Astrocyte of the spinal cord (primary cell): ENCODE measurements at regions not wholly inside any gene's neighbourhood (a gene's known extent, or its start where the extent isn't known, plus 50 kb on each side); places are given as distances from the start of the nearest gene placed in this dataset.

ENCODE experiments used
- DNase-seq: peaks from one replicate; pipeline ENCODE4 v3.0.0; 2011; ENCODE audit warnings: low read depth, low spot score
- H3K4me3 ChIP-seq: 2 replicates; pipeline ENCODE4 v1.5.1; 2011; ENCODE audit warnings: low read depth, mild to moderate bottlenecking, low read length, moderate library complexity
- CTCF ChIP-seq: IDR thresholded peaks from 2 replicates; pipeline ENCODE4 v1.5.1; 2012; ENCODE audit warnings: low read depth, mild to moderate bottlenecking, low read length, inconsistent platforms
- in situ Hi-C: cut with HindIII; loops from 2 replicates; pipeline ENCODE4 v1.10.0; 2017; ENCODE audit warnings: low sequenced_read_pairs

GRCh38 chr15:97319291-97319690, 641.2 kb upstream of the ARRDC4 start:
- no peak overlapping the region for H3K4me3 ChIP-seq
- no peak for TF ChIP-seq CTCF
- no peak for DNase-seq
- in situ Hi-C loops, result no loop called here

GRCh38 chr15:97346221-97346620, 614.3 kb upstream of the ARRDC4 start:
- DNase-seq, result no peak
- in situ Hi-C loops, result no loop called here
- no peak for TF ChIP-seq CTCF
- no peak overlapping the region for H3K4me3 ChIP-seq

- no peak for DNase-seq
- no peak for TF ChIP-seq CTCF
- in situ Hi-C loops, result no loop called here
- H3K4me3 ChIP-seq, result no peak overlapping the region
Observed at GRCh38 chr15:97350813-97351212, 609.7 kb upstream of the ARRDC4 start.

- H3K4me3 ChIP-seq, result no peak overlapping the region
- in situ Hi-C loops, result no loop called here
Observed at GRCh38 chr15:97383516-97383915, 577.0 kb upstream of the ARRDC4 start.

GRCh38 chr15:97386940-97387339, 573.6 kb upstream of the ARRDC4 start:
- no peak overlapping the region for H3K4me3 ChIP-seq
- no peak for TF ChIP-seq CTCF
- no peak for DNase-seq
- in situ Hi-C loops, result no loop called here

More at GRCh38 chr15:97383516-97383915, 577.0 kb upstream of the ARRDC4 start:
- TF ChIP-seq CTCF, result no peak
- DNase-seq, result no peak

- no peak for TF ChIP-seq CTCF
- no peak for DNase-seq
- no peak overlapping the region for H3K4me3 ChIP-seq
- in situ Hi-C loops, result no loop called here
Observed at GRCh38 chr15:97401195-97401594, 559.3 kb upstream of the ARRDC4 start.

- DNase-seq, result no peak
- no peak for TF ChIP-seq CTCF
- no peak overlapping the region for H3K4me3 ChIP-seq
- in situ Hi-C loops, result no loop called here
Observed at GRCh38 chr15:97401970-97402369, 558.5 kb upstream of the ARRDC4 start.
